A673 (cell line): ENCODE measurements at regions not wholly inside any gene's neighbourhood (a gene's known extent, or its start where the extent isn't known, plus 50 kb on each side); places are given as distances from the start of the nearest gene placed in this dataset.

Source experiments
- EZH2 ChIP-seq: fragments of 200-600 bp; sonication (generic); IDR thresholded peaks from 2 replicates; pipeline ENCODE4 v1.6.1; 2017; ENCODE audit warnings: borderline replicate concordance, low read depth, mild to moderate bottlenecking, mixed read lengths, antibody characterized with exemption, low read length; ENCODE audit not compliant: poor library complexity, severe bottlenecking
- TF ChIP-seq, protein P1 (sequence below): fragments of 300-800, 200-600 bp; sonication (generic); conservative IDR thresholded peaks from 2 replicates; pipeline ENCODE4 v1.5.1; 2017; ENCODE audit warnings: low read depth, mild to moderate bottlenecking, antibody characterized with exemption, low read length, moderate library complexity, mixed read lengths

DNA sequence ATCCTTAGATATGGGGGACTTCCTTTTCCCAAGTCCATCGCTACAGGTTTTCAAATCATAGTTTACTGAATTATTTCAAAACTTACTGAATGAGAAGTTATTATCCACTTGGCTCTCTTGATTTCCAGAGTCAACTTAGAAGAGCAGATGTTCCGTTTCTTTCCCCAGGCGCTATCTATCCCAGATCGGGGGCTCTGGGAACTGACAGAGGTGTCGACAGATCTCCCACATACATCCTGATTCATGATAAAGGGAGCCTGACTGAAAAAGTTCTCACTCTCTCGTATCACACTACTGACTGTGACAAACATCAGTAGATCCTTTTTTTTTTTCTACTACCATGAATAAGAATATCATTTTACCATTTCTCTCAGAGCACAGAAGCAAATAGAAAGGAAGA, 654.8 kb downstream of the RNF144B start:
- TF ChIP-seq, protein P1, sequence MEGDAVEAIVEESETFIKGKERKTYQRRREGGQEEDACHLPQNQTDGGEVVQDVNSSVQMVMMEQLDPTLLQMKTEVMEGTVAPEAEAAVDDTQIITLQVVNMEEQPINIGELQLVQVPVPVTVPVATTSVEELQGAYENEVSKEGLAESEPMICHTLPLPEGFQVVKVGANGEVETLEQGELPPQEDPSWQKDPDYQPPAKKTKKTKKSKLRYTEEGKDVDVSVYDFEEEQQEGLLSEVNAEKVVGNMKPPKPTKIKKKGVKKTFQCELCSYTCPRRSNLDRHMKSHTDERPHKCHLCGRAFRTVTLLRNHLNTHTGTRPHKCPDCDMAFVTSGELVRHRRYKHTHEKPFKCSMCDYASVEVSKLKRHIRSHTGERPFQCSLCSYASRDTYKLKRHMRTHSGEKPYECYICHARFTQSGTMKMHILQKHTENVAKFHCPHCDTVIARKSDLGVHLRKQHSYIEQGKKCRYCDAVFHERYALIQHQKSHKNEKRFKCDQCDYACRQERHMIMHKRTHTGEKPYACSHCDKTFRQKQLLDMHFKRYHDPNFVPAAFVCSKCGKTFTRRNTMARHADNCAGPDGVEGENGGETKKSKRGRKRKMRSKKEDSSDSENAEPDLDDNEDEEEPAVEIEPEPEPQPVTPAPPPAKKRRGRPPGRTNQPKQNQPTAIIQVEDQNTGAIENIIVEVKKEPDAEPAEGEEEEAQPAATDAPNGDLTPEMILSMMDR = no peak
- TF ChIP-seq EZH2 = no peak
